DMS79 treated with DMSO at 0.1 percent for 48 hours (cell line): ENCODE measurements at regions not wholly inside any gene's neighbourhood (a gene's known extent, or its start where the extent isn't known, plus 50 kb on each side); places are given as distances from the start of the nearest gene placed in this dataset.
"Not testable (repeated sequence)": the region's sequence is repeated elsewhere in the genome, so short reads cannot be mapped to it uniquely, and the experiment has no call there.

Experiments used
- DNase-seq: peaks from one replicate; lab custom pipeline; 2025; lab: John Stamatoyannopoulos, UW

DNA sequence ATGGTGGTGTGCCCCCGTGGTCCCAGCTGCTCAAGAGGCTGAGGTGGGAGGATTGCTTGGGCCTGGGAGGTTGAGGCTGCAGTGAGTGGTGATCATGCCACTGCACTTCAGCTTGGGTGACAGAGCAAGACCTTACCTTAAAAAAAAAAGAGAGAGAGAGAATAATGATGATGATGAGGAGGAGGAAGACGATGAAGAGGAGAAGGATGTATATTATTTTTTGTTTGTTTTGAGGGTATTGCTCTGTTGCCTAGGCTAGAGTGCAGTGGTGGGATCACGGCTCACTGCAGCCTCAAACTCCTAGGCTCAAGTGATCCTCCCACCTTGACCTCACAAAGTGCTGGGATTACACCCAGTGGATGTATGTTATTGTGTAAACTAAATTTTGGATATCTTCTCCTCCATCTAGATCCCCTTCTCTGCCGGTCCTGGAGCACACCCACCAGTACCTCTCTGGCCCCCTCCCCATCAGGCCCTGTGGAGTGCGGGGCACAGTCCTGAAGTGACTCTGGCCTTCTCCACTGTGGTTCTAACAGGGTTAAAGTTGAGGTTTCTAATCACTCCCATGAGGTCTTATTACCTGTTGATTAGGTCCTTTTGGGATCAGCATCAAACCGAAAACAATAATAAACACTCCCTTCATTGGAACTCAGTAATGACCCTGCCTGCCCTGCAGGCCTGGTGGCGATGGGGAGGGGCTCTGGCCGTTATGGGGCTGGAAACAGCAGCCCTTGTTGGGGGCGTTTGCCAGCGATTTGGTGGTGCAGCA, 60.5 kb upstream of the ZFHX3 start:
- no peak for DNase-seq

DNA sequence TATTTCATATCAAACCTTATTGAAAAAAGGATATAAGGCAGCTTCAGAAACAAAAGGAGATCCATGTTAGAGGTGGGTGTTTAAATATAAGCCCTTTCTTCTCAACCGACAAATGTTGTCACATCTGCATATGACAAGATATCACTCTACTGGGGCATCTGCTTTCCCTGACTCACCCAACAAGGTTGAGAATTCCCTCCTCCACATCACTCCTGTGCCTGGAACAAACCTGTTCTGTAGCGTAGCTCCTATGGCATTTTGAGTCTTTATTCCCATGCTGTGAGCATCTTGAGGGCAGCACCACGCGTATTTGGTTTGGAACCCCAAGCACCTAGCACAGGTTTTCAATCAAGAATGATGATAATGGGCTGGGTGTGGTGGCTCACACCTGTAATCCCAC, 59.4 kb upstream of the ZFHX3 start:
- DNase-seq: no peak

DNA sequence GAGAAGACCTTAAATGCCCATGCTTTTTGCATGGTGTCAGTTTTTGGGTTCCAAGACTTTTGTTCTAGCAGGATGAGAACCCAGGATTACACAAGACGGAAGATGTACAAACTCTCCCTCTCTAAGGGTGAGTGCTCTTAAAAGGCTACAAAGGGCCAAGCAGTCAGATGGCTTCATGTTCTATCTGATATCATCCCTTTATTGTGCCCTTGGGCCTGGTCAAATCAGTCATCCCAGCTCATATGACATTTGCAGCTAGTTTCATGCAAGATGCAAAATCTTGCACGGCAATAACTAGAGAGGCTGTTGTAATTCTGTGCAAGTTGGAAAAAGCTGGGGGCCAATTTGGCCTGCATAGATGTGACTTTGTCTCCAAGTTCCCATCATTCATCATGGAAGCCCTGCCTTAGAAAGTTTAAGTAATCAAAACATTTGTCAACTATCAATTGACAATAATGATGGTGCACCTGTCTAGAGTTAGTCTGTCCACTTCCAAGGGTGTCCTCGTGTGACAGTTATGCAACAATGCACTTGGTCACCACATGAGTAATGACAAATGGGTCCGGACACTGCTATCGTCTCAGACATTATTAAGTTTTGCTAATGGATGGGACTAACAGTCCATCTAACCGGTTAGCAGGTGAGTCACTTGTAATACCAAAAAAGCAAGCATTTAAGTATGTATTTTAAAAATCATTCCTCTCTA, 58.6 kb upstream of the ZFHX3 start:
- DNase-seq: no peak

DNA sequence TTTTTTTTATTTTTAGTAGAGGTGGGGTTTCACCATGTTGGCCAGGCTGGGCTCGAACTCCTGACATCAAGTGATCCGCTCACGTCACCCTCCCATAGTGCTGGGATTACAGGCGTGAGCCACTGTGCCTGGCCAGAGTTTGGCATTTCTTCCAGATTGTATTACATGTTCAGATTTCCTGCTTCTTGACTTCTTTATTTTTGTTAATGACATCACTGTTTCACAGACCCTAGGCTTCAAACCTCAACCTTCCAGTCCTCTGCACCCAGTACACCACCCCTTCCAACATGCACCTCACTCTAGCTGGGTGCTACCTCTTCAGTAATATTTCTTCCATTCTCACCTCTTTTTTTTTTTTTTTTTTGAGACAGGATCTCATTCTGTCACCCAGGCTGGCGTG, 53.6 kb upstream of the ZFHX3 start:
- no peak for DNase-seq

DNA sequence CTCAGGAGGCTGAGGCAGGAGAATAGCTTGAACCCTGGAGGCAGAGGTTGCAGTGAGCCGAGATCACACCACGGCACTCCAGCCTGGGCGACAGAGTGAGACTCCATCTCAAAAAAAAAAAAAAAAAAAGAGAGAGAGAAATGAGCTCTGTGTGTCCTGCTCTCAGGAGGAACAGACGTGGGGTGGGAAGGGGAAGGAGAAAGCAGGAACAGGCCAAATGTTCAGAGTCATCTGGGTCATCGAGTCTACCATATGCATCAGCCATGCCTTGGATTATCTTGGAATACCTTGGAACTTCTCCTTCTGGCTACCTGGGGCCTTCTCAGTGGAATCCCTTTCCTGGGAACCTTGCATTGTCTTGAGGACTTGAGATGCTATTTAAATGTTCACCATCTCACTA, 51.7 kb upstream of the ZFHX3 start:
- not testable (repeated sequence) for DNase-seq
